Prostate gland (tissue), 2 donors: ENCODE measurements at regions not wholly inside any gene's neighbourhood (a gene's known extent, or its start where the extent isn't known, plus 50 kb on each side); places are given as distances from the start of the nearest gene placed in this dataset.

ENCODE experiments used
- DNase-seq: peaks from one replicate; pipeline ENCODE4 v3.0.0-alpha.2; 2019; ENCODE audit warnings: low spot score
- H3K27ac ChIP-seq, 2 donors: fragments of 200-600 bp; sonication (generic); 2 replicates each; pipeline ENCODE4 v1.5.1; 2017 to 2019
- H3K27me3 ChIP-seq: fragments of 200-600 bp; sonication (generic); replicated peaks from 2 replicates; pipeline ENCODE4 v1.5.1; 2019; ENCODE audit not compliant: insufficient read depth
- H3K36me3 ChIP-seq, 2 donors: fragments of 200-600 bp; sonication (generic); 1 replicate in 1 of 2; 2 replicates in 1 of 2; pipeline versions ENCODE4 v1.5.1 to v1.8.1; 2017 to 2019
- H3K4me1 ChIP-seq: fragments of 200-600 bp; sonication (generic); replicated peaks from 2 replicates; pipeline ENCODE4 v1.5.1; 2019
- H3K4me3 ChIP-seq, 2 donors: fragments of 200-600 bp; sonication (generic); 2 replicates each; pipeline ENCODE4 v1.5.1; 2017 to 2019
- H3K9me3 ChIP-seq: fragments of 200-600 bp; sonication (generic); 2 replicates; pipeline ENCODE4 v1.5.1; 2017
- CTCF ChIP-seq, 4 experiments: fragments of 200-600 bp in 2 of 4; fragments of 450-650 bp in 2 of 4; sonication (generic) in 2 of 4; IDR thresholded peaks; 1 replicate in 3 of 4; 2 replicates in 1 of 4; pipeline ENCODE4 v1.5.1; 2016 to 2019; ENCODE audit warnings: antibody characterized with exemption in 4 of 4, mild to moderate bottlenecking in 2 of 4, moderate library complexity in 2 of 4
- POLR2A ChIP-seq: fragments of 450-650 bp; IDR thresholded peaks from one replicate; pipeline ENCODE4 v1.6.1; 2016; ENCODE audit warnings: antibody characterized with exemption, mild to moderate bottlenecking
- POLR2AphosphoS5 ChIP-seq: sonication (generic); formaldehyde crosslinking; IDR thresholded peaks from one replicate; pipeline ENCODE4 v1.6.1; 2017; ENCODE audit warnings: antibody characterized with exemption
- WGBS: methylation state at CpG from one replicate; pipeline ENCODE4 v1.1.5; 2018; 5-methylcytosine and 5-hydroxymethylcytosine counted together
- intact Hi-C: fragments of 100-400 bp; cut with DNase I; formaldehyde crosslinking; loops from one replicate; pipeline ENCODE4 v1.14.2; 2022

- DNase-seq: no peak
- WGBS: 100% methylated on average over 1 of the region's 1 CpG
- Histone ChIP-seq H3K36me3 (no peaks in the 10 kb centered on the region), H3K4me1 (no peaks in the 10 kb centered on the region), H3K27ac (no peak overlapping the region), H3K9me3 (no peaks in the 10 kb centered on the region), H3K4me3 (no peak overlapping the region), H3K27me3 (no peaks in the 10 kb centered on the region)
- intact Hi-C loops: no loop called here
- no peak for TF ChIP-seq POLR2AphosphoS5
- no peak for TF ChIP-seq CTCF (IDR thresholded peaks at IDR 0.05)
- no peak for TF ChIP-seq POLR2A
These were observed 299.5 kb downstream of the MEF2C start for GRCh38 chr5:88583471-88583870.

- WGBS: 93% methylated on average over 5 of the region's 5 CpGs
- intact Hi-C loops: no loop called here
- H3K4me1 ChIP-seq: no peaks in the 10 kb centered on the region
- no peak for DNase-seq
- TF ChIP-seq POLR2AphosphoS5 (no peak), CTCF (IDR thresholded peaks at IDR 0.05) (no peak), POLR2A (no peak)
- H3K4me3 ChIP-seq: no peak overlapping the region
- no peak overlapping the region for H3K27ac ChIP-seq
- no peaks in the 10 kb centered on the region for H3K27me3 ChIP-seq
- H3K9me3 ChIP-seq: no peaks in the 10 kb centered on the region
- H3K36me3 ChIP-seq: no peaks in the 10 kb centered on the region
These were observed 289.7 kb upstream of the TMEM161B start for GRCh38 chr5:88558366-88558765.

- no peaks in the 10 kb centered on the region for H3K4me1 ChIP-seq
- 80% methylated on average over 3 of the region's 3 CpGs for WGBS
These were observed 289.2 kb upstream of the TMEM161B start for GRCh38 chr5:88557881-88558280.

GRCh38 chr5:88557131-88557530 lies 288.5 kb upstream of the TMEM161B start:
- intact Hi-C loops: no loop called here
- no peaks in the 10 kb centered on the region for H3K36me3 ChIP-seq
- DNase-seq: no peak
- H3K27me3 ChIP-seq: no peaks in the 10 kb centered on the region
- H3K4me3 ChIP-seq: no peak overlapping the region
- no peaks in the 10 kb centered on the region for H3K4me1 ChIP-seq
- WGBS: 62% methylated on average over 2 of the region's 2 CpGs
- no peaks in the 10 kb centered on the region for H3K9me3 ChIP-seq
- H3K27ac ChIP-seq: no peak overlapping the region
- no peak for TF ChIP-seq POLR2A
- TF ChIP-seq POLR2AphosphoS5: no peak
- no peak for TF ChIP-seq CTCF (IDR thresholded peaks at IDR 0.05)

More at GRCh38 chr5:88557881-88558280, 289.2 kb upstream of the TMEM161B start:
- Histone ChIP-seq H3K9me3 (no peaks in the 10 kb centered on the region), H3K4me3 (no peak overlapping the region), H3K27ac (no peak overlapping the region), H3K27me3 (no peaks in the 10 kb centered on the region), H3K36me3 (no peaks in the 10 kb centered on the region)
- TF ChIP-seq POLR2A (no peak), CTCF (IDR thresholded peaks at IDR 0.05) (no peak), POLR2AphosphoS5 (no peak)
- DNase-seq: no peak
- intact Hi-C loops: no loop called here

GRCh38 chr5:88556406-88556805 lies 287.8 kb upstream of the TMEM161B start:
- Histone ChIP-seq H3K4me3 (no peak overlapping the region), H3K9me3 (no peaks in the 10 kb centered on the region), H3K27ac (no peak overlapping the region), H3K36me3 (no peaks in the 10 kb centered on the region), H3K4me1 (no peaks in the 10 kb centered on the region), H3K27me3 (no peaks in the 10 kb centered on the region)
- 39% methylated on average over 4 of the region's 4 CpGs for WGBS
- TF ChIP-seq POLR2AphosphoS5: no peak
- no peak for TF ChIP-seq POLR2A
- TF ChIP-seq CTCF (IDR thresholded peaks at IDR 0.05): no peak
- no peak for DNase-seq
- intact Hi-C loops: no loop called here
